Astrocyte of the cerebellum (primary cell): ENCODE measurements at regions not wholly inside any gene's neighbourhood (a gene's known extent, or its start where the extent isn't known, plus 50 kb on each side); places are given as distances from the start of the nearest gene placed in this dataset.
"Not testable (repeated sequence)": the region's sequence is repeated elsewhere in the genome, so short reads cannot be mapped to it uniquely, and the experiment has no call there.

ENCODE experiments used
- DNase-seq: peaks from one replicate; pipeline ENCODE4 v3.0.0-alpha.2; 2011; ENCODE audit warnings: low read depth
- H3K4me3 ChIP-seq: 2 replicates; pipeline ENCODE4 v1.5.1; 2011; ENCODE audit warnings: mild to moderate bottlenecking, low read depth, low read length, moderate library complexity
- in situ Hi-C: cut with HindIII; loops from 2 replicates; pipeline ENCODE4 v1.10.0; 2017; ENCODE audit warnings: low sequenced_read_pairs
- TF ChIP-seq, protein P1 (sequence below): IDR thresholded peaks from 2 replicates; pipeline ENCODE4 v1.5.1; 2012; ENCODE audit warnings: low read length, low read depth, moderate library complexity, mild to moderate bottlenecking; ENCODE audit errors: missing control alignments

DNA sequence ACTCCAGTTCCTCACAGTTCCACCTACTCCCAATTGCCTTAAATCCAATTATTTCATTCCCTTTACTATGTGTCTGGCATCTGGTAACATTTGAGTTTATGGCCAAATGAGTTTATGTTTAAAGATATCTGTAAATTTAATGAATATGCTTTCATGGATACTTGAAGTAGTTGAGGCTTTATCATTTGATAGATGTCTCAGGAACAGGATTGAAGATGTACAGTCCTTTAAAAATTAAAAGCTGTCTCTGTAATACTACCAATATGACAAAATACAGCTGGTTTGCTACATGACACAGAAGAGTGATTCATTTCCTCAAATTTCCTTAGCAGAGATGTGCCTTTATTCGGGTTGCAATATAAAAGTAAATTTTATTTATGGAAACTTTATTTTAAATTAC is 2326.0 kb upstream of the ACO1 start:
- no peak for DNase-seq
- TF ChIP-seq, protein P1, sequence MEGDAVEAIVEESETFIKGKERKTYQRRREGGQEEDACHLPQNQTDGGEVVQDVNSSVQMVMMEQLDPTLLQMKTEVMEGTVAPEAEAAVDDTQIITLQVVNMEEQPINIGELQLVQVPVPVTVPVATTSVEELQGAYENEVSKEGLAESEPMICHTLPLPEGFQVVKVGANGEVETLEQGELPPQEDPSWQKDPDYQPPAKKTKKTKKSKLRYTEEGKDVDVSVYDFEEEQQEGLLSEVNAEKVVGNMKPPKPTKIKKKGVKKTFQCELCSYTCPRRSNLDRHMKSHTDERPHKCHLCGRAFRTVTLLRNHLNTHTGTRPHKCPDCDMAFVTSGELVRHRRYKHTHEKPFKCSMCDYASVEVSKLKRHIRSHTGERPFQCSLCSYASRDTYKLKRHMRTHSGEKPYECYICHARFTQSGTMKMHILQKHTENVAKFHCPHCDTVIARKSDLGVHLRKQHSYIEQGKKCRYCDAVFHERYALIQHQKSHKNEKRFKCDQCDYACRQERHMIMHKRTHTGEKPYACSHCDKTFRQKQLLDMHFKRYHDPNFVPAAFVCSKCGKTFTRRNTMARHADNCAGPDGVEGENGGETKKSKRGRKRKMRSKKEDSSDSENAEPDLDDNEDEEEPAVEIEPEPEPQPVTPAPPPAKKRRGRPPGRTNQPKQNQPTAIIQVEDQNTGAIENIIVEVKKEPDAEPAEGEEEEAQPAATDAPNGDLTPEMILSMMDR: no peak
- in situ Hi-C loops: no loop called here
- H3K4me3 ChIP-seq: no peak overlapping the region

DNA sequence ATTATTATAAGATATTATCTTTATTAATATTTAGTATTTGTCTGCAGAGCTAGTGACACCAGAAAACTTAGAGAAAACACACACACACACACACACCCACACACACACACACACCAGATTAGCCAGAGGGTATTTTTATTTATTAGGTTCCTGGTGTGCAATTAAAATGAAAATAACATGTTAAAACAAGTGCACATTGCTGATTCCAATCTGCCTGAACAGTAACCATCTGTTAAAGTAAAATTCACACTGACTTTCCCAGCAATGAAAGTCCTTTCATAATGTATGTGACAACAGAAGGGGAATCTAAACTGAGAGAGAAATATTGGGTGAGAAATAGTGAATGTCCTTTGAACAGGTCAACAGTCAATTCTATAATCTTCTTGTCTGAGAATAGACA is 2323.5 kb upstream of the ACO1 start:
- in situ Hi-C loops: no loop called here
- TF ChIP-seq, protein P1: no peak
- H3K4me3 ChIP-seq: no peak overlapping the region
- no peak for DNase-seq

DNA sequence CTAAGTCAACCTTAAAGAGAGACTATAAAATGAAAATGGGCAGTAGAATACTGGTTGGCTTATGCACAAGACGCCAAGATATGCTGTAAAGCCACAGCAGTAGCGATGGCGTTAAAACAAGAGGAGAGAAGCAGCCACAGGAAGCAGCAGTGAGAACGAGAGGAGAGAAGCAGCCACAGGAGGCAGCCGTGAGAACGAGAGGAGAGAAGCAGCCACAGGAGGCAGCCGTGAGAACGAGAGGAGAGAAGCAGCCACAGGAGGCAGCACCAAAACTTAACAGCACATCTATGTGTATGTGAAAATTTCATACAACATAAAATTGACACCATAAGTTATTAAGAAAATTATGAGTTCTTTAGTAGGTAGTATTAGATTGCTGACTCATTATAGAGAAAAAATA is 2318.6 kb upstream of the ACO1 start:
- no peak for DNase-seq
- H3K4me3 ChIP-seq: no peak overlapping the region
- TF ChIP-seq, protein P1: no peak
- in situ Hi-C loops: no loop called here

DNA sequence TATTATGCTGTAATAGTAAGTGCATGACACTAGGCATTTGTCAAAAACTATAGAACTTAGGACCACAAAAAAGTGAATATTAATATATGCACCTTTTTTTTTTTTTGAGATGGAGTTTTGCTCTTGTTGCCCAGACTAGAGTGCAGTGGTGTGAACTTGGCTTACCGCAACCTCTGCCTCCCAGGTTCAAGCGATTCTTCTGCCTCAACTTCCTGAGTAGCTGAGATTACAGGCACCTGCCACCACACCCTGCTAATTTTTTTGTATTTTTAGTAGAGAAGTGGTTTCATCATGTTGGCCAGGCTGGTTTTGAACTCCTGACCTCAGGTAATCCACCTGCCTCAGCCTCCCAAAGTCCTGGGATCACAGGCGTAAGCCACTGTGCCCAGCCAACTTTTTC is 2315.2 kb upstream of the ACO1 start:
- H3K4me3 ChIP-seq, DNase-seq, in situ Hi-C loops: not testable (repeated sequence)

DNA sequence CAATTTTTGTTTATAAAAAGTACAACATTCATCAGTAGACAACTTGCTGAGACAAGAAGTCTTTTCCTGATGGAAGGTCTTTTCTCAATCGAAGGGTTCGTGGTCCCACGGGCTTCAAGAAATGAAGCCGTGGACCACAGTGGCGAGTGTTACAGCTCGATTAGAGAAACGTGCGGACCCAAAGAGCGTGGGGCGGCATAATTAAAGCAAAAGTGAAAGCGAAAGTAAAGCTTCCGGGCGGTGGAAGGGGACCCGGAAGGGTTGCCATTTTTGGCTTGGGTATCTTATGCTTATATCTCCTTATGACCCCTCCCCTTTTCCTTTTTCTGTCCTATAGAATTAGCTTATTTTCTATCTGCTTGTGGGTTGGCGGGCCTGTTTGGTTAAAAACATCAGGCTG is 2309.4 kb upstream of the ACO1 start:
- no peak overlapping the region for H3K4me3 ChIP-seq
- TF ChIP-seq, protein P1: no peak
- in situ Hi-C loops: no loop called here
- DNase-seq: no peak

DNA sequence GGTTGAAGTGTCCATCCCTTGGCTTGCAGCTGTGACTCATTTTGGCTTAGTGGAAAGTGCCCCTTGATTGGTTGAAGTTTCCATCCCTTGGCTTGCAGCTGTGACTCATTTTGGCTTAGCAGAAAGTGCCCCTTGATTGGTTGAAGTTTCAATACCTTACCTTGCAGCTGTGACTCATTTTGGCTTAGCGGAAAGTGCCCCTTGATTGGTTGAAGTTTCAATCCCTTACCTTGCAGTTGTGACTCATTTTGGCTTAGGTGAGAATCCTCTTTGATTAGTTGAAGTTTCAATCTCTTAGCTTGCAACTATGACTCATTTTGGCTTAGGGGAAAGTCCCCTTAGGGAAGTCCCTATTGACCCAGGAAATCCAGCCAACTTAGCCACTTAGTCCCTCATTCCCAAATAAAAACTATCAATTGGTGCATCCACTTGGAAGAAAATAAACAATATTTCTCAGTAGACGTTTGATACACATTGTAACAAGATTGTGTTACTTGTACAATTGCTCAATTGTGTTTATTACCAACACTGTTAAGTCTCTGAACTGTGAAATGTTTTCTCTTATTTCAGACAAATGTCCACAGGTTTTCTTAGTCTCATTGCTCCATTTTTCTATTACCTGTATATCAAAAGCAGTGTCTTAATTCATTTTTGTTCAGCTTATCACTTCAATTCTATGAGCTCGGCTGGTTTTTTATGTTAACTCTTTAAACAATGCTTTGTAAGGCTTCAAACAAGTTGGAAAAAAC is 2308.8 kb upstream of the ACO1 start:
- DNase-seq: no peak
- H3K4me3 ChIP-seq: no peak overlapping the region
- TF ChIP-seq, protein P1: no peak
- in situ Hi-C loops: no loop called here

DNA sequence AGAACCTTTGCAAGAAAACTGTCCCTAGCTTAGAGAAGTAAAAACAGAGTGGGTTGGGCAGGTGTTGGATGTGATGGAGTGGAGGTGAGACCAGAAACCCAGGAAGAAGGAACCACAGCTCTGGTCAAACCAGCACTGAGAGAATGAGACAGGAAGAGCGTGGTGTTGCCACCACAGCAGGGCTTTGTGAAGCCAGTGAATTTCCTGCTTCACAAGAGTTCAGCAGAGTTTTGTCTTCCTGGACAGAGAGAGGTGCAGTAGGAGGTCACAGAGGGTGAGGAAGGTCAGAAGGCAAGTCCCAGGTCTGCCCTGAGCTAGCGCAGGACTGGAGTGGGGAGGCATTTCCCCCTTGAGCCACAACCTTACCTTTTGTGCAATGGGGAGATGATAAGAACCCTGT is 2306.2 kb upstream of the ACO1 start:
- TF ChIP-seq, protein P1: no peak
- no peak overlapping the region for H3K4me3 ChIP-seq

More for the DNA sequence above, 2306.2 kb upstream of the ACO1 start:
- no peak for DNase-seq
- in situ Hi-C loops: no loop called here
